ENCODE measurements at regions not wholly inside any gene's neighbourhood (a gene's known extent, or its start where the extent isn't known, plus 50 kb on each side); places are given as distances from the start of the nearest gene placed in this dataset.

- Histone ChIP-seq H3K27me3 (no peaks in the 10 kb centered on the region), H3K9me3 (no peaks in the 10 kb centered on the region), H3K4me3 (no peak overlapping the region), H3K36me3 (no peaks in the 10 kb centered on the region)
- no peak for DNase-seq
Observed at GRCh38 chr10:92778091-92778490, 70.2 kb upstream of the EXOC6 start.

- no peaks in the 10 kb centered on the region for H3K9me3 ChIP-seq
- H3K4me3 ChIP-seq = no peak overlapping the region
- no peaks in the 10 kb centered on the region for H3K27me3 ChIP-seq
- H3K36me3 ChIP-seq = no peaks in the 10 kb centered on the region
- DNase-seq = no peak
Observed at GRCh38 chr10:92785118-92785517, 63.2 kb upstream of the EXOC6 start.

GRCh38 chr10:92787557-92788152 is 60.7 kb upstream of the EXOC6 start:
- DNase-seq = no peak
- H3K9me3 ChIP-seq = no peaks in the 10 kb centered on the region
- no peaks in the 10 kb centered on the region for H3K27me3 ChIP-seq
- no peak overlapping the region for H3K4me3 ChIP-seq
- no peaks in the 10 kb centered on the region for H3K36me3 ChIP-seq

GRCh38 chr10:92789067-92789466 is 59.3 kb upstream of the EXOC6 start:
- Histone ChIP-seq H3K36me3 (no peaks in the 10 kb centered on the region), H3K9me3 (0 out of 2 replicates have a peak, but pooled peaks cover 2% of the 10 kb centered on the region), H3K4me3 (no peak overlapping the region), H3K27me3 (no peaks in the 10 kb centered on the region)
- no peak for DNase-seq

- Histone ChIP-seq H3K27me3 (no peaks in the 10 kb centered on the region), H3K36me3 (no peaks in the 10 kb centered on the region), H3K4me3 (no peak overlapping the region), H3K9me3 (peaks cover 5% of the 10 kb centered on the region; the same call in 1 of the 2 replicates)
- DNase-seq = no peak
Observed at GRCh38 chr10:92789786-92790185, 58.5 kb upstream of the EXOC6 start.

GRCh38 chr10:92790440-92790839 is 57.9 kb upstream of the EXOC6 start:
- H3K36me3 ChIP-seq = no peaks in the 10 kb centered on the region
- no peak overlapping the region for H3K4me3 ChIP-seq
- H3K27me3 ChIP-seq = no peaks in the 10 kb centered on the region
- DNase-seq = no peak
- H3K9me3 ChIP-seq = peaks cover 5% of the 10 kb centered on the region; the same call in 1 of the 2 replicates

- no peak overlapping the region for H3K4me3 ChIP-seq
- peaks cover 5% of the 10 kb centered on the region; the same call in 1 of the 2 replicates for H3K9me3 ChIP-seq
- no peaks in the 10 kb centered on the region for H3K36me3 ChIP-seq
- DNase-seq = no peak
- no peaks in the 10 kb centered on the region for H3K27me3 ChIP-seq
Observed at GRCh38 chr10:92792661-92793060, 55.7 kb upstream of the EXOC6 start.
